Smooth muscle cell of the brain vasculature (primary cell): ENCODE measurements at regions not wholly inside any gene's neighbourhood (a gene's known extent, or its start where the extent isn't known, plus 50 kb on each side); places are given as distances from the start of the nearest gene placed in this dataset.

Source experiments
- DNase-seq: peaks from one replicate; pipeline ENCODE4 v3.0.0-alpha.2; 2012; ENCODE audit warnings: low read depth, low spot score

GRCh38 chr18:34159691-34160185 lies 65.0 kb downstream of the NOL4 start:
- no peak for DNase-seq

- peak; percentile 3 for DNase-seq
Observed at GRCh38 chr18:34158881-34159690, 65.6 kb downstream of the NOL4 start.

GRCh38 chr18:34153711-34154110 lies 71.0 kb downstream of the NOL4 start:
- no peak for DNase-seq

GRCh38 chr18:34131006-34131405 lies 93.7 kb downstream of the NOL4 start:
- no peak for DNase-seq

DNA sequence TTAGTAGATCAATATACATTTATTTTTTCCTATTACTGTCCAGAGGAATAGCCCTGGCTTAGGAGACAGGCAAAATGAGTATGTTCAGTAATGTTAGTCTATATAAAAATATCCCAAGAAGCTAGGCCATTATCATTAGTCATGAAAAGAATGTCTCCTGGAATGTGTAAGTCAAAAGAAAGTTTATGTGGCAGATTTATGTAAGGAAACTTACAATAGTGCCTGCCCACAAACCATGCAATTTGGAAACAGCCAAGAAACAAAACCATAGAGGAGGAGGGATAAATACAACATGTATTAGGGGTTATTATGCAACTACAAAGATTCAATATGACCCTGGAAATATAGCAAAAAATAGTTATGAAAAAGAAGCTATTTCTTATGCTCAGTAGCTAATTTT lies 96.3 kb downstream of the NOL4 start:
- DNase-seq, result no peak

- no peak for DNase-seq
Observed at GRCh38 chr18:34126121-34126520, 98.6 kb downstream of the NOL4 start.

DNA sequence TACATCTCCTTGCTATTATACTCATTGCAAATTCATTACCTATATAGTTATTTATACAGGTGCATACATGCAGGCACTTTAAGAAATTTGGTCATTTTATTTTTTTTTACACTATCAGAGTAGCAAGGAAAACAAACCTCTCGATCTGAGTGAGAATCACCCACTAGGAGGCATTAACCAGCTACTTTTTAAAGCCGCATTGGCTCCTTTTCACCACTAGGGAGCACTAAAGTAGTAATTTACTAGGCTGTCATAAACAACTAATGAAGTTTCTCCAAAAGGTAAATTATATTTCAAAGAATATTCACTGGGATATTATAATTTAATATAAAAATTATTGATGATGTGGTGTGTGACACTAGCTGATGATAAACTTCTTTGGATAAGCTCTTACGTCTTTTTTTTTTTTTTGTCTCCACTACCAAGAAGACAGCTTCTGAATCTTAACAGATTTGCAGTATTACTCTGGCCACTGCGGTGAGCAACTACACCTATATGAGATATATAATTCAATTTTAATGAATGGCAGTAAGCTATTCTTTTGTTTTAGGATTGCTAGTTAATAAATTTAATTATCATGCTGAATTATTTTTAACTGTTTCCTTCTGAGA lies 101.9 kb downstream of the NOL4 start:
- DNase-seq, result no peak

GRCh38 chr18:34121200-34121721 lies 103.5 kb downstream of the NOL4 start:
- DNase-seq, result peak; percentile 26

GRCh38 chr18:34120294-34120693 lies 104.4 kb downstream of the NOL4 start:
- no peak for DNase-seq

GRCh38 chr18:34117319-34117718 lies 107.4 kb downstream of the NOL4 start:
- DNase-seq, result no peak

- DNase-seq, result no peak
Observed at GRCh38 chr18:34115409-34116081, 109.2 kb downstream of the NOL4 start.

DNA sequence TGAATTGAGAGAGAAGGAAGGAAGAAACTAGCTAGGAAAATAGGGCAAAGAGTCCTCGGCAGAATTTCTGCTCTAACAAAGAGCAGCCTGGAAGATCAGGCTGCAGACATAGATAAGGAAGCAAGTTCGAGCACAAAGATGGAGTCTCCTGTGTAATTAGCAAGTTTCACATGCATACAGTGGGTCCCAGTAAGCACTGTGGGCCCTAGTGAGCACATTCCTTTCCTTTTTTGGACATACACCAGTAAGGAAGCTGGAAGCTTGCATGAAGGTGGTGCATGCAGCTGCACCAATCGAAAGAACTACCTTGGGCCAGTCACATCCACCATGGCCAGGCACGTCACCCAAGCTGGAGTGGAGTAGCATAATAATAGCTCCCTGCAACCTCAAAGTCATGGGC lies 109.7 kb downstream of the NOL4 start:
- no peak for DNase-seq

- DNase-seq, result no peak
Observed at GRCh38 chr18:34108206-34108605, 116.5 kb downstream of the NOL4 start.

- no peak for DNase-seq
Observed at GRCh38 chr18:34098109-34098508, 126.6 kb downstream of the NOL4 start.

DNA sequence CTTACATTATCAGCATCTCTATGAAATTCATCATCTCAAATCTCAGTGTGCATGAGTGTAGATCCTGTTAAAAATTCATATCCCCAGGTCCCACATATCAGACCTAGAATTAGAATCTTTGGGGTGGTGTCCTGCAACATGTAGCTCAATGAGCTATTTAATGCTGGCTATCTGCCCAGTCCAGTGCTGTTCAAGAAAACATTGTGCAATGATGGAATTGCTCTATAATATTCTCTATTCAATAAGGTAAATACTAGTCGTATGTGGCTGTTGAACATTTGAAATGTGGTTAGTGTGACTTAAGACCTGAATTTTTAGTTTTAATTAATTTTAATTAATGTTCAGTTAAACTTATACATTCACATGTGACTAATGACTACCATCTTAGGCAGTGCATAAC lies 127.4 kb downstream of the NOL4 start:
- no peak for DNase-seq

DNA sequence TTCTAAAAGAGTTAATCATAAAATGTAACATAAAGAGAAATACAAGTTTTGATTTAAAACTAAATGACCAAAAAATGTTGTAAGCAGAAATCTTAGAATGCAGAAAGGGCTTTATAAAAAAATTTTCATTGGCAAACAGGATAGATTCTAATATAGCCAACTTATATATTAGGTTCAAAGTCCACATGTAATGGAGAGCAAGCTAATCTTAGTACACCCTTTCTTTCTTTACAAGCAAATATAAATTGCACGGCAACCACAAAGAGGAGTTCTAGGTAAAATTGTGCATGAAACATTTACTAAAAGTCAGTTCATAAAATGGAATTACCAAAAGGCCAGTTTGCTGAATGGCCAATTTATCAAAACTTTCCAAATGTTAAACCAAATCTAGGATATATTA lies 130.6 kb downstream of the NOL4 start:
- no peak for DNase-seq

- no peak for DNase-seq
Observed at GRCh38 chr18:34092796-34093195, 131.9 kb downstream of the NOL4 start.

DNA sequence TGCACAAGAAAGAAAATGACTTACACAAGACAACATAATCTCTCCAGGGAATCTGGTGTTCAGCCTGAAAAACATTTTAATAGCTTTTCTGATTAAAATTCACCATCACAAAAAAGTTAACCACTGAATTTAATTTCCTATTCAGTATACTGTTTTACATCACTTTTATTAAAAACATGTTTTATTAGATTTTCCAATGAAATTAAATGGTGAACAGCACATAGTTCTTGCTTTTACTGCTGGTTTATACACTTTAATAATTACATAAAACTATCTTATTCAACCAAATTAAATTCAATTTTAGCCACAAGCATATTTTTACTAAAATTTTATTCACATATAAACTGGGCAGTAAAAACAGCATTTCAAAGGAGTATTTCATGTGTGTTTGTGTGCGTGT lies 138.3 kb downstream of the NOL4 start:
- DNase-seq, result no peak

DNA sequence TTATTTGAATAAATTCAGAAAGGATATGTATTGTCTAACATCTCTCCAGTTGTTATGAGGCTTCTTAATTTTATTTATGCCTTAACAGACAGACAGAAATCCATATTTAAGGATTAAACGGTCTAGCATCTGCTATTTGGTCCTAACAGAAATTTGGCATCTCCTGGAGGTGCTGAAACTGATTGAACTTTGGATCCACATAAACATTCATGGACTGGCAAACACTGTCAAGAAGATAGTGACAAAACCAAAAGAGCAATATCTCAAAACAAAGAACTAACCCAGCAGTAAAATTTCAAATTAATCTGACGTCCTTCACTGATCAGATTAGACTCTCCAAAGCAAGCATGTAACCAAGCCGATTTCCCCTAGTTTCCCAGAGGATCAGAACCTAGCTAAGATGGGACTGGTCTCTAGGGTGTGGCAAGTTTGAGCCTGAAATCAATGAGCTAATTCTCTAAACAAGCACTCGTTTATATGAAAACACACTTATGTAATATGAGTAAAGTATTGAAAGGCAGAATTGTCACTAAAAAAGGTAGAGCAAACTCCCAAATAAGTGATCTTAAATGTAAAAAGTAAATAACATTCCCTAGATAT lies 139.5 kb downstream of the NOL4 start:
- DNase-seq, result no peak

DNA sequence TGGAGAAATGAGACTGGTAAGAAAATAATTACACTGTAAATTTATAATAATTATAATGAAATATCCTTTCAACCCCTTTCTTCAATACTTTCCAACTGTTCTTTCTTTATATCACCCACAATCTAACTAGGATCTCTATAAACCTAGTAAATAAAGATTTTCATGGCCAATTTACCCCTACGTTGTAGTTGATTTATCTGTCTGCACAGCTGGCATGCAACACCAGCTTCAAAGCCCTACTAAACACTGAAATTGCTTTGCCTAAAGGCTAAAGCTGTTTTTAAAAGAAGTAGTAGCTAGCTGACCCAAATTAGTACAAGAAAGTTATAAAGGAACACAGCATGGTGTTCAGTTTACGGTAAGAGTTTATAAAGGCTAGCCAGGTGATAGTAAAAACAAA lies 140.1 kb downstream of the NOL4 start:
- no peak for DNase-seq

- DNase-seq, result no peak
Observed at GRCh38 chr18:34083910-34084535, 140.7 kb downstream of the NOL4 start.

- no peak for DNase-seq
Observed at GRCh38 chr18:34077599-34077998, 147.1 kb downstream of the NOL4 start.
